ENCODE measurements at regions not wholly inside any gene's neighbourhood (a gene's known extent, or its start where the extent isn't known, plus 50 kb on each side); places are given as distances from the start of the nearest gene placed in this dataset.

GRCh38 chr3:117837391-117837790 lies 1127.8 kb downstream of the TUSC7 start:
- TF ChIP-seq CTCF (IDR thresholded peaks at IDR 0.05; ENCODE audit: low read depth, low read length) (no peak), EZH2phosphoT487 (IDR thresholded peaks at IDR 0.05; ENCODE audit: low read depth) (no peak)

Data from OCI-LY3 (cell line).